ENCODE measurements at regions not wholly inside any gene's neighbourhood (a gene's known extent, or its start where the extent isn't known, plus 50 kb on each side); places are given as distances from the start of the nearest gene placed in this dataset.

GRCh38 chr13:110062777-110063442, 244.0 kb downstream of the COL4A1 start:
- Histone ChIP-seq H3K4me1 (peaks cover 0 to 9% of the 10 kb centered on the region in 2 donors), H3K27me3 (no peaks in the 10 kb centered on the region), H3K4me3 (no peak overlapping the region), H3K36me3 (no peaks in the 10 kb centered on the region), H3K27ac (peak overlapping the region in 1 of 2 donors; percentile 57), H3K9me3 (no peaks in the 10 kb centered on the region)
- no peak for TF ChIP-seq CTCF (IDR thresholded peaks at IDR 0.05)
- no peak for DNase-seq (ENCODE audit: low spot score)

- Histone ChIP-seq H3K4me1 (peaks cover 0 to 9% of the 10 kb centered on the region in 2 donors), H3K9me3 (no peaks in the 10 kb centered on the region), H3K4me3 (no peak overlapping the region), H3K27me3 (no peaks in the 10 kb centered on the region), H3K27ac (peak overlapping the region in 1 of 2 donors; percentile 57), H3K36me3 (no peaks in the 10 kb centered on the region)
- TF ChIP-seq CTCF (IDR thresholded peaks at IDR 0.05): no peak
- DNase-seq (ENCODE audit: low spot score): no peak
Observed at GRCh38 chr13:110062077-110062776, 244.7 kb downstream of the COL4A1 start.

- Histone ChIP-seq H3K27ac (no peak overlapping the region), H3K4me3 (no peak overlapping the region), H3K4me1 (peaks cover 0 to 9% of the 10 kb centered on the region in 2 donors), H3K9me3 (no peaks in the 10 kb centered on the region), H3K27me3 (no peaks in the 10 kb centered on the region), H3K36me3 (no peaks in the 10 kb centered on the region)
- no peak for DNase-seq (ENCODE audit: low spot score)
- TF ChIP-seq CTCF (IDR thresholded peaks at IDR 0.05): no peak
Observed at GRCh38 chr13:110061270-110061669, 245.7 kb downstream of the COL4A1 start.

- no peaks in the 10 kb centered on the region for H3K9me3 ChIP-seq
- TF ChIP-seq CTCF (IDR thresholded peaks at IDR 0.05): no peak
- no peak overlapping the region for H3K4me3 ChIP-seq
- no peaks in the 10 kb centered on the region for H3K27me3 ChIP-seq
- H3K27ac ChIP-seq: no peak overlapping the region
- no peaks in the 10 kb centered on the region for H3K36me3 ChIP-seq
- DNase-seq (ENCODE audit: low spot score): no peak
- H3K4me1 ChIP-seq: no peaks in the 10 kb centered on the region
Observed at GRCh38 chr13:110057052-110057451, 249.9 kb downstream of the COL4A1 start.

GRCh38 chr13:110056640-110057039, 250.3 kb downstream of the COL4A1 start:
- Histone ChIP-seq H3K4me1 (no peaks in the 10 kb centered on the region), H3K27me3 (no peaks in the 10 kb centered on the region), H3K27ac (no peak overlapping the region), H3K4me3 (no peak overlapping the region), H3K9me3 (no peaks in the 10 kb centered on the region), H3K36me3 (no peaks in the 10 kb centered on the region)
- no peak for DNase-seq (ENCODE audit: low spot score)
- no peak for TF ChIP-seq CTCF (IDR thresholded peaks at IDR 0.05)
